ENCODE measurements at regions not wholly inside any gene's neighbourhood (a gene's known extent, or its start where the extent isn't known, plus 50 kb on each side); places are given as distances from the start of the nearest gene placed in this dataset.

DNA sequence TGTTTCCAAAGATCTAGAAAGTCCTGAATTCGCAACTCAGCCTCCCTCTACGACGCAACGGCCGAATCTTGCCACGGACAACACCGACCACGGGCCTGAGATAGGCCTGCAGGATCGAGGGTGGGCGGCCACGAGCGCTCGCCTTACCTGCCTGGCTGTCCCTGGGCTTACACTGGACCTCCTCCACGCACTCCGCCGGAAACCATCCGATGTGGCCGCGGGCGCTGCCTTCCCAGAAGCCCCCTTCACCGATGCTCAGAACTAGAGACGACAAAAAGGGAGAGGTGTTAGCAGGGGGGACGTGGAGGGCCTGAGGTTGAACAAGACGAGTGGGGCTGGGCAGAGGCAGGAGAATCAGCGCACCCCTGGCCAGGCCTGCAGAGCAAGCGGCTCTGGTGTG lies 400.0 kb downstream of the CTTN start:
- TF ChIP-seq, protein P1, sequence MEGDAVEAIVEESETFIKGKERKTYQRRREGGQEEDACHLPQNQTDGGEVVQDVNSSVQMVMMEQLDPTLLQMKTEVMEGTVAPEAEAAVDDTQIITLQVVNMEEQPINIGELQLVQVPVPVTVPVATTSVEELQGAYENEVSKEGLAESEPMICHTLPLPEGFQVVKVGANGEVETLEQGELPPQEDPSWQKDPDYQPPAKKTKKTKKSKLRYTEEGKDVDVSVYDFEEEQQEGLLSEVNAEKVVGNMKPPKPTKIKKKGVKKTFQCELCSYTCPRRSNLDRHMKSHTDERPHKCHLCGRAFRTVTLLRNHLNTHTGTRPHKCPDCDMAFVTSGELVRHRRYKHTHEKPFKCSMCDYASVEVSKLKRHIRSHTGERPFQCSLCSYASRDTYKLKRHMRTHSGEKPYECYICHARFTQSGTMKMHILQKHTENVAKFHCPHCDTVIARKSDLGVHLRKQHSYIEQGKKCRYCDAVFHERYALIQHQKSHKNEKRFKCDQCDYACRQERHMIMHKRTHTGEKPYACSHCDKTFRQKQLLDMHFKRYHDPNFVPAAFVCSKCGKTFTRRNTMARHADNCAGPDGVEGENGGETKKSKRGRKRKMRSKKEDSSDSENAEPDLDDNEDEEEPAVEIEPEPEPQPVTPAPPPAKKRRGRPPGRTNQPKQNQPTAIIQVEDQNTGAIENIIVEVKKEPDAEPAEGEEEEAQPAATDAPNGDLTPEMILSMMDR (IDR thresholded peaks at IDR 0.05) = no peak
- TF ChIP-seq POLR2A (IDR thresholded peaks at IDR 0.05) = no peak
- Histone ChIP-seq H3K36me3 (peaks cover 0 to 4% (median 1%) of the 10 kb centered on the region in 4 donors), H3K27me3 (no peaks in the 10 kb centered on the region), H3K9me3 (peaks cover 0 to 6% (median 0%) of the 10 kb centered on the region in 4 donors), H3K4me1 (no peaks in the 10 kb centered on the region), H3K4me3 (no peak overlapping the region), H3K27ac (no peak overlapping the region)
- intact Hi-C loops (cut with DNase I) = no loop called here
- ATAC-seq (no peak), DNase-seq (no peak)
- WGBS (ENCODE audit: insufficient coverage, low coverage, low lambda C conversion rate, missing lambda C conversion rate) = 50% methylated on average over 4 of the region's 26 CpGs

GRCh38 chr11:70799386-70799785 lies 401.1 kb downstream of the CTTN start:
- Histone ChIP-seq H3K27ac (no peak overlapping the region), H3K27me3 (no peaks in the 10 kb centered on the region), H3K4me1 (no peaks in the 10 kb centered on the region), H3K4me3 (no peak overlapping the region), H3K9me3 (no peaks in the 10 kb centered on the region), H3K36me3 (peaks cover 0 to 4% (median 1%) of the 10 kb centered on the region in 4 donors)
- no CpG with 5 or more reads among the region's 6 CpGs for WGBS (ENCODE audit: insufficient coverage, low coverage, low lambda C conversion rate, missing lambda C conversion rate)
- intact Hi-C loops (cut with DNase I) = no loop called here
- ATAC-seq (no peak), DNase-seq (no peak)
- TF ChIP-seq POLR2A (IDR thresholded peaks at IDR 0.05) = no peak
- TF ChIP-seq, protein P1 (IDR thresholded peaks at IDR 0.05) = no peak

GRCh38 chr11:70802185-70802584 lies 403.9 kb downstream of the CTTN start:
- intact Hi-C loops (cut with DNase I) = no loop called here
- no peaks in the 10 kb centered on the region for H3K27me3 ChIP-seq
- no peak overlapping the region for H3K4me3 ChIP-seq
- H3K4me1 ChIP-seq = no peaks in the 10 kb centered on the region
- H3K27ac ChIP-seq = no peak overlapping the region
- TF ChIP-seq POLR2A (IDR thresholded peaks at IDR 0.05) = no peak
- TF ChIP-seq, protein P1 (IDR thresholded peaks at IDR 0.05) = no peak
- DNase-seq (no peak), ATAC-seq (no peak)
- WGBS (ENCODE audit: insufficient coverage, low coverage, low lambda C conversion rate, missing lambda C conversion rate) = 89% methylated on average over 2 of the region's 8 CpGs
- peaks cover 0 to 4% (median 1%) of the 10 kb centered on the region in 4 donors for H3K36me3 ChIP-seq
- no peaks in the 10 kb centered on the region for H3K9me3 ChIP-seq

- no peak for DNase-seq
- H3K36me3 ChIP-seq = no peaks in the 10 kb centered on the region
- H3K4me3 ChIP-seq = no peak overlapping the region
- no peak overlapping the region for H3K27ac ChIP-seq
- no peaks in the 10 kb centered on the region for H3K4me1 ChIP-seq
- intact Hi-C loops (cut with DNase I) = no loop called here
- no peaks in the 10 kb centered on the region for H3K27me3 ChIP-seq
- no CpG with 5 or more reads among the region's 24 CpGs for WGBS (ENCODE audit: insufficient coverage, low coverage, low lambda C conversion rate, missing lambda C conversion rate)
- TF ChIP-seq POLR2A (IDR thresholded peaks at IDR 0.05) = no peak
- TF ChIP-seq, protein P1 (IDR thresholded peaks at IDR 0.05) = no peak
- ATAC-seq = no peak
- H3K9me3 ChIP-seq = no peaks in the 10 kb centered on the region
Observed at GRCh38 chr11:70804139-70804837, 406.0 kb downstream of the CTTN start.
